Hematopoietic multipotent progenitor cell treated with erythropoietin and hydrocortisone succinate and interleukin-3 and kit ligand, for 6 days (in vitro differentiated cells): ENCODE measurements at regions not wholly inside any gene's neighbourhood (a gene's known extent, or its start where the extent isn't known, plus 50 kb on each side); places are given as distances from the start of the nearest gene placed in this dataset.
A peak's percentile ranks its signal among the peaks of the same experiment; 100 is the strongest.
"Not testable (repeated sequence)": the region's sequence is repeated elsewhere in the genome, so short reads cannot be mapped to it uniquely, and the experiment has no call there.

ENCODE experiments used
- DNase-seq: peaks from one replicate; pipeline ENCODE4 v3.0.0-alpha.2; 2015

- no peak for DNase-seq
Observed at GRCh38 chr2:59288771-59289170, 1047.6 kb upstream of the FANCL start.

GRCh38 chr2:59282374-59283057, 1041.4 kb upstream of the FANCL start:
- DNase-seq: no peak

- peak; percentile 65 for DNase-seq
Observed at GRCh38 chr2:59277671-59278070, 1036.5 kb upstream of the FANCL start.

- DNase-seq: no peak
Observed at GRCh38 chr2:59276917-59277316, 1035.8 kb upstream of the FANCL start.

GRCh38 chr2:59276033-59276432, 1034.9 kb upstream of the FANCL start:
- DNase-seq: peak; percentile 15

GRCh38 chr2:59266453-59266852, 1025.3 kb upstream of the FANCL start:
- DNase-seq: no peak

- DNase-seq: no peak
Observed at GRCh38 chr2:59259913-59260312, 1018.8 kb upstream of the FANCL start.

GRCh38 chr2:59256290-59256689, 1015.2 kb upstream of the FANCL start:
- no peak for DNase-seq

GRCh38 chr2:59254279-59254678, 1013.2 kb upstream of the FANCL start:
- no peak for DNase-seq

GRCh38 chr2:59250307-59250677, 1009.2 kb upstream of the FANCL start:
- DNase-seq: no peak

- DNase-seq: no peak
Observed at GRCh38 chr2:59249441-59250306, 1008.5 kb upstream of the FANCL start.

- no peak for DNase-seq
Observed at GRCh38 chr2:59239146-59239545, 998.0 kb upstream of the FANCL start.

GRCh38 chr2:59237311-59237710, 996.2 kb upstream of the FANCL start:
- no peak for DNase-seq

GRCh38 chr2:59236723-59237122, 995.6 kb upstream of the FANCL start:
- no peak for DNase-seq

GRCh38 chr2:59233920-59234319, 992.8 kb upstream of the FANCL start:
- DNase-seq: no peak

GRCh38 chr2:59233448-59233847, 992.3 kb upstream of the FANCL start:
- no peak for DNase-seq

GRCh38 chr2:59232394-59233165, 991.5 kb upstream of the FANCL start:
- DNase-seq: no peak

GRCh38 chr2:59226362-59226761, 985.2 kb upstream of the FANCL start:
- not testable (repeated sequence) for DNase-seq

GRCh38 chr2:59223742-59224141, 982.6 kb upstream of the FANCL start:
- DNase-seq: no peak

GRCh38 chr2:59217360-59217759, 976.2 kb upstream of the FANCL start:
- DNase-seq: no peak

- no peak for DNase-seq
Observed at GRCh38 chr2:59206361-59206760, 965.2 kb upstream of the FANCL start.

GRCh38 chr2:59204040-59204439, 962.9 kb upstream of the FANCL start:
- DNase-seq: no peak

GRCh38 chr2:59196491-59196890, 955.4 kb upstream of the FANCL start:
- no peak for DNase-seq

- DNase-seq: no peak
Observed at GRCh38 chr2:59195851-59196250, 954.7 kb upstream of the FANCL start.
